SU-DHL-6 (cell line): ENCODE measurements at regions not wholly inside any gene's neighbourhood (a gene's known extent, or its start where the extent isn't known, plus 50 kb on each side); places are given as distances from the start of the nearest gene placed in this dataset.

ENCODE experiments used
- H2AFZ ChIP-seq: fragments of 200-600 bp; sonication (generic); 2 replicates; pipeline ENCODE4 v1.6.1; 2014; ENCODE audit warnings: low read depth, mild to moderate bottlenecking, moderate library complexity, mixed read lengths, antibody characterized with exemption, low read length; ENCODE audit not compliant: severe bottlenecking
- H3F3A ChIP-seq: fragments of 200-600 bp; shearing (Covaris generic); 2 replicates; pipeline ENCODE4 v1.6.0; 2016; ENCODE audit warnings: antibody characterized with exemption, mild to moderate bottlenecking; ENCODE audit not compliant: insufficient read depth
- H3K27ac ChIP-seq: fragments of 200-600 bp; sonication (generic); 2 replicates; pipeline ENCODE4 v1.5.1; 2016; ENCODE audit warnings: low read depth, mild to moderate bottlenecking, low read length, moderate library complexity, mixed read lengths
- H3K27me3 ChIP-seq: fragments of 200-600 bp; sonication (generic), shearing (Covaris generic); 2 replicates; pipeline ENCODE4 v1.6.0; 2014; ENCODE audit warnings: mild to moderate bottlenecking, low read length
- H3K36me3 ChIP-seq: fragments of 200-600 bp; sonication (generic); 2 replicates; pipeline ENCODE4 v1.6.1; 2014; ENCODE audit warnings: mild to moderate bottlenecking, low read length, mixed read lengths
- H3K4me2 ChIP-seq: fragments of 300-600, 200-600 bp; shearing (Covaris generic), sonication (generic); 2 replicates; pipeline ENCODE4 v1.6.0; 2014; ENCODE audit warnings: low read length, low read depth, mild to moderate bottlenecking; ENCODE audit not compliant: poor library complexity, severe bottlenecking
- H3K4me3 ChIP-seq: fragments of 200-600 bp; sonication (generic); 2 replicates; pipeline ENCODE4 v1.5.1; 2014; ENCODE audit warnings: antibody characterized with exemption, low read length, mild to moderate bottlenecking, mixed read lengths; ENCODE audit not compliant: insufficient read depth, poor library complexity, severe bottlenecking
- H3K79me2 ChIP-seq: fragments of 200-600 bp; sonication (generic); 2 replicates; pipeline ENCODE4 v1.6.1; 2014; ENCODE audit warnings: mild to moderate bottlenecking, low read length, moderate library complexity; ENCODE audit not compliant: insufficient read depth
- H3K9ac ChIP-seq: fragments of 200-600 bp; sonication (generic); 2 replicates; pipeline ENCODE4 v1.7.0; 2014; ENCODE audit warnings: mild to moderate bottlenecking, low read length
- H3K9me2 ChIP-seq: fragments of 200-600 bp; sonication (generic); replicated peaks from 2 replicates; pipeline ENCODE4 v1.6.1; 2014; ENCODE audit warnings: low read length; ENCODE audit not compliant: insufficient read depth
- H3K9me3 ChIP-seq: fragments of 200-600 bp; sonication (generic); 2 replicates; pipeline ENCODE4 v1.6.1; 2014; ENCODE audit warnings: low read length, mixed read lengths; ENCODE audit not compliant: insufficient read depth
- H4K20me1 ChIP-seq: fragments of 200-600 bp; sonication (generic); 2 replicates; pipeline ENCODE4 v1.6.1; 2014; ENCODE audit warnings: low read depth, mild to moderate bottlenecking, antibody characterized with exemption, low read length, moderate library complexity, mixed read lengths
- CTCF ChIP-seq: fragments of 200-600 bp; sonication (generic); IDR thresholded peaks from one replicate; pipeline ENCODE4 v1.5.1; 2017; ENCODE audit warnings: antibody characterized with exemption, mild to moderate bottlenecking, low read length, moderate library complexity; ENCODE audit not compliant: insufficient read depth, poor library complexity, severe bottlenecking
- EZH2phosphoT487 ChIP-seq: fragments of 200-600 bp; sonication (generic), shearing (Covaris generic); conservative IDR thresholded peaks from 2 replicates; pipeline ENCODE4 v1.6.1; 2018; ENCODE audit warnings: mild to moderate bottlenecking, antibody characterized with exemption, low read length, moderate library complexity, mixed read lengths

- no peaks in the 10 kb centered on the region for H3K9me3 ChIP-seq
- H3K27me3 ChIP-seq: no peaks in the 10 kb centered on the region
- no peaks in the 10 kb centered on the region for H3K36me3 ChIP-seq
- no peaks in the 10 kb centered on the region for H3F3A ChIP-seq
- no peak overlapping the region for H3K27ac ChIP-seq
- no peaks in the 10 kb centered on the region for H3K79me2 ChIP-seq
- H3K9ac ChIP-seq: no peak overlapping the region
- no peak overlapping the region for H3K4me2 ChIP-seq
- H4K20me1 ChIP-seq: no peaks in the 10 kb centered on the region
- H3K9me2 ChIP-seq: no peaks in the 10 kb centered on the region
- no peak overlapping the region for H3K4me3 ChIP-seq
- H2AFZ ChIP-seq: no peak overlapping the region
- TF ChIP-seq EZH2phosphoT487 (no peak), CTCF (no peak)
Measured at GRCh38 chr5:145463634-145464033, 371.5 kb downstream of the PRELID2 start.

- H3K4me2 ChIP-seq: no peak overlapping the region
- no peaks in the 10 kb centered on the region for H3K79me2 ChIP-seq
- no peak overlapping the region for H3K27ac ChIP-seq
- no peaks in the 10 kb centered on the region for H3F3A ChIP-seq
- no peaks in the 10 kb centered on the region for H3K9me3 ChIP-seq
- TF ChIP-seq EZH2phosphoT487 (no peak), CTCF (no peak)
- no peak overlapping the region for H3K4me3 ChIP-seq
- no peak overlapping the region for H2AFZ ChIP-seq
- no peaks in the 10 kb centered on the region for H3K9me2 ChIP-seq
- H3K36me3 ChIP-seq: no peaks in the 10 kb centered on the region
- no peak overlapping the region for H3K9ac ChIP-seq
- no peaks in the 10 kb centered on the region for H4K20me1 ChIP-seq
- no peaks in the 10 kb centered on the region for H3K27me3 ChIP-seq
Measured at GRCh38 chr5:145462525-145462924, 372.6 kb downstream of the PRELID2 start.

- Histone ChIP-seq H3K27me3 (no peaks in the 10 kb centered on the region), H4K20me1 (no peaks in the 10 kb centered on the region), H3K36me3 (no peaks in the 10 kb centered on the region), H3K4me3 (no peak overlapping the region), H3F3A (no peaks in the 10 kb centered on the region), H3K9ac (no peak overlapping the region), H3K9me2 (no peaks in the 10 kb centered on the region), H3K9me3 (no peaks in the 10 kb centered on the region), H3K79me2 (no peaks in the 10 kb centered on the region), H3K27ac (no peak overlapping the region), H3K4me2 (no peak overlapping the region), H2AFZ (no peak overlapping the region)
- TF ChIP-seq EZH2phosphoT487 (no peak), CTCF (no peak)
Measured at GRCh38 chr5:145450286-145450885, 384.8 kb downstream of the PRELID2 start.
